ENCODE measurements at regions not wholly inside any gene's neighbourhood (a gene's known extent, or its start where the extent isn't known, plus 50 kb on each side); places are given as distances from the start of the nearest gene placed in this dataset.
"Not testable (repeated sequence)": the region's sequence is repeated elsewhere in the genome, so short reads cannot be mapped to it uniquely, and the experiment has no call there.

GRCh38 chr13:18726524-18726923, 455.1 kb downstream of the TUBA3C start:
- H3K4me1 ChIP-seq (ENCODE audit: control insufficient read depth in 3 of 3, insufficient read depth in 2 of 3, low read depth in 1 of 3, low read length in 2 of 3); FAIRE-seq; H3K4me3 ChIP-seq (ENCODE audit: low read depth in 1 of 3, low read length in 3 of 3); H3K27me3 ChIP-seq (ENCODE audit: control insufficient read depth in 3 of 3, insufficient read depth in 3 of 3, low read length in 3 of 3); H3K36me3 ChIP-seq (ENCODE audit: control insufficient read depth in 3 of 3, insufficient read depth in 2 of 3, low read depth in 1 of 3, low read length in 3 of 3); DNase-seq; H3K9me3 ChIP-seq (ENCODE audit: control insufficient read depth in 2 of 2, insufficient read depth in 1 of 2, low read depth in 1 of 2, low read length in 1 of 2); H3K27ac ChIP-seq (ENCODE audit: low read depth in 1 of 3, low read length in 2 of 3): not testable (repeated sequence)
- 88 to 94% (median 92%) methylated on average over 17 of the region's 17 CpGs for WGBS, 3 donors

GRCh38 chr13:18725242-18725822, 456.3 kb downstream of the TUBA3C start:
- not testable (repeated sequence) for H3K4me3 ChIP-seq (ENCODE audit: low read depth in 1 of 3, low read length in 3 of 3); H3K27ac ChIP-seq (ENCODE audit: low read depth in 1 of 3, low read length in 2 of 3); H3K9me3 ChIP-seq (ENCODE audit: control insufficient read depth in 2 of 2, insufficient read depth in 1 of 2, low read depth in 1 of 2, low read length in 1 of 2); H3K4me1 ChIP-seq (ENCODE audit: control insufficient read depth in 3 of 3, insufficient read depth in 2 of 3, low read depth in 1 of 3, low read length in 2 of 3); H3K36me3 ChIP-seq (ENCODE audit: control insufficient read depth in 3 of 3, insufficient read depth in 2 of 3, low read depth in 1 of 3, low read length in 3 of 3); FAIRE-seq; DNase-seq; H3K27me3 ChIP-seq (ENCODE audit: control insufficient read depth in 3 of 3, insufficient read depth in 3 of 3, low read length in 3 of 3)
- WGBS, 3 donors: 59 to 73% (median 64%) methylated on average over 3 to 11 of the region's 27 CpGs

- Histone ChIP-seq H3K4me3 (ENCODE audit: low read depth in 1 of 3, low read length in 3 of 3) (no peak overlapping the region), H3K27ac (ENCODE audit: low read depth in 1 of 3, low read length in 2 of 3) (no peak overlapping the region), H3K36me3 (ENCODE audit: control insufficient read depth in 3 of 3, insufficient read depth in 2 of 3, low read depth in 1 of 3, low read length in 3 of 3) (no peaks in the 10 kb centered on the region), H3K27me3 (ENCODE audit: control insufficient read depth in 3 of 3, insufficient read depth in 3 of 3, low read length in 3 of 3) (no peaks in the 10 kb centered on the region), H3K9me3 (ENCODE audit: control insufficient read depth in 2 of 2, insufficient read depth in 1 of 2, low read depth in 1 of 2, low read length in 1 of 2) (peaks cover 0 to 6% of the 10 kb centered on the region in 2 donors), H3K4me1 (ENCODE audit: control insufficient read depth in 3 of 3, insufficient read depth in 2 of 3, low read depth in 1 of 3, low read length in 2 of 3) (no peaks in the 10 kb centered on the region)
- 55 to 67% (median 61%) methylated on average over 4 of the region's 4 CpGs for WGBS, 3 donors
- DNase-seq: no peak
- no peak for FAIRE-seq
These were observed 466.7 kb downstream of the TUBA3C start for GRCh38 chr13:18714889-18715288.

GRCh38 chr13:18710673-18711072, 471.0 kb downstream of the TUBA3C start:
- H3K27me3 ChIP-seq (ENCODE audit: control insufficient read depth in 3 of 3, insufficient read depth in 3 of 3, low read length in 3 of 3); H3K36me3 ChIP-seq (ENCODE audit: control insufficient read depth in 3 of 3, insufficient read depth in 2 of 3, low read depth in 1 of 3, low read length in 3 of 3); H3K27ac ChIP-seq (ENCODE audit: low read depth in 1 of 3, low read length in 2 of 3); H3K9me3 ChIP-seq (ENCODE audit: control insufficient read depth in 2 of 2, insufficient read depth in 1 of 2, low read depth in 1 of 2, low read length in 1 of 2); FAIRE-seq; H3K4me1 ChIP-seq (ENCODE audit: control insufficient read depth in 3 of 3, insufficient read depth in 2 of 3, low read depth in 1 of 3, low read length in 2 of 3); H3K4me3 ChIP-seq (ENCODE audit: low read depth in 1 of 3, low read length in 3 of 3); DNase-seq: not testable (repeated sequence)

GRCh38 chr13:18706538-18706937, 475.1 kb downstream of the TUBA3C start:
- FAIRE-seq; H3K4me3 ChIP-seq (ENCODE audit: low read depth in 1 of 3, low read length in 3 of 3); H3K9me3 ChIP-seq (ENCODE audit: control insufficient read depth in 2 of 2, insufficient read depth in 1 of 2, low read depth in 1 of 2, low read length in 1 of 2); H3K27ac ChIP-seq (ENCODE audit: low read depth in 1 of 3, low read length in 2 of 3); DNase-seq; H3K27me3 ChIP-seq (ENCODE audit: control insufficient read depth in 3 of 3, insufficient read depth in 3 of 3, low read length in 3 of 3); H3K36me3 ChIP-seq (ENCODE audit: control insufficient read depth in 3 of 3, insufficient read depth in 2 of 3, low read depth in 1 of 3, low read length in 3 of 3); H3K4me1 ChIP-seq (ENCODE audit: control insufficient read depth in 3 of 3, insufficient read depth in 2 of 3, low read depth in 1 of 3, low read length in 2 of 3): not testable (repeated sequence)
- 52 to 58% (median 57%) methylated on average over 4 of the region's 4 CpGs for WGBS, 3 donors

GRCh38 chr13:18702464-18703247, 479.0 kb downstream of the TUBA3C start:
- not testable (repeated sequence) for FAIRE-seq

GRCh38 chr13:18698332-18698731, 483.3 kb downstream of the TUBA3C start:
- not testable (repeated sequence) for H3K27me3 ChIP-seq (ENCODE audit: control insufficient read depth in 3 of 3, insufficient read depth in 3 of 3, low read length in 3 of 3); H3K4me3 ChIP-seq (ENCODE audit: low read depth in 1 of 3, low read length in 3 of 3); H3K4me1 ChIP-seq (ENCODE audit: control insufficient read depth in 3 of 3, insufficient read depth in 2 of 3, low read depth in 1 of 3, low read length in 2 of 3); H3K9me3 ChIP-seq (ENCODE audit: control insufficient read depth in 2 of 2, insufficient read depth in 1 of 2, low read depth in 1 of 2, low read length in 1 of 2); H3K27ac ChIP-seq (ENCODE audit: low read depth in 1 of 3, low read length in 2 of 3); H3K36me3 ChIP-seq (ENCODE audit: control insufficient read depth in 3 of 3, insufficient read depth in 2 of 3, low read depth in 1 of 3, low read length in 3 of 3); DNase-seq; FAIRE-seq
- WGBS, 3 donors: 22 to 48% (median 28%) methylated on average over 2 to 3 of the region's 3 CpGs

More at GRCh38 chr13:18702464-18703247, 479.0 kb downstream of the TUBA3C start:
- 60 to 70% (median 68%) methylated on average over 8 of the region's 8 CpGs for WGBS, 3 donors
- not testable (repeated sequence) for H3K4me1 ChIP-seq (ENCODE audit: control insufficient read depth in 3 of 3, insufficient read depth in 2 of 3, low read depth in 1 of 3, low read length in 2 of 3); H3K27me3 ChIP-seq (ENCODE audit: control insufficient read depth in 3 of 3, insufficient read depth in 3 of 3, low read length in 3 of 3); H3K4me3 ChIP-seq (ENCODE audit: low read depth in 1 of 3, low read length in 3 of 3); H3K36me3 ChIP-seq (ENCODE audit: control insufficient read depth in 3 of 3, insufficient read depth in 2 of 3, low read depth in 1 of 3, low read length in 3 of 3); H3K27ac ChIP-seq (ENCODE audit: low read depth in 1 of 3, low read length in 2 of 3); DNase-seq
- H3K9me3 ChIP-seq (ENCODE audit: control insufficient read depth in 2 of 2, insufficient read depth in 1 of 2, low read depth in 1 of 2, low read length in 1 of 2): peaks cover 0 to 11% of the 10 kb centered on the region in 2 donors

- not testable (repeated sequence) for FAIRE-seq
These were observed 483.8 kb downstream of the TUBA3C start for GRCh38 chr13:18697851-18698250.

More at GRCh38 chr13:18697851-18698250, 483.8 kb downstream of the TUBA3C start:
- H3K4me3 ChIP-seq (ENCODE audit: low read depth in 1 of 3, low read length in 3 of 3); DNase-seq; H3K27ac ChIP-seq (ENCODE audit: low read depth in 1 of 3, low read length in 2 of 3); H3K36me3 ChIP-seq (ENCODE audit: control insufficient read depth in 3 of 3, insufficient read depth in 2 of 3, low read depth in 1 of 3, low read length in 3 of 3); H3K4me1 ChIP-seq (ENCODE audit: control insufficient read depth in 3 of 3, insufficient read depth in 2 of 3, low read depth in 1 of 3, low read length in 2 of 3); H3K9me3 ChIP-seq (ENCODE audit: control insufficient read depth in 2 of 2, insufficient read depth in 1 of 2, low read depth in 1 of 2, low read length in 1 of 2); H3K27me3 ChIP-seq (ENCODE audit: control insufficient read depth in 3 of 3, insufficient read depth in 3 of 3, low read length in 3 of 3): not testable (repeated sequence)
- 60 to 67% (median 61%) methylated on average over 5 to 8 of the region's 8 CpGs for WGBS, 3 donors

Measured in small intestine (tissue), 7 donors.